NCI-H2196 treated with DMSO at 0.1 percent for 48 hours (cell line): ENCODE measurements at regions not wholly inside any gene's neighbourhood (a gene's known extent, or its start where the extent isn't known, plus 50 kb on each side); places are given as distances from the start of the nearest gene placed in this dataset.
"Not testable (repeated sequence)": the region's sequence is repeated elsewhere in the genome, so short reads cannot be mapped to it uniquely, and the experiment has no call there.

Source experiments
- DNase-seq: peaks from one replicate; lab custom pipeline; 2025; ENCODE audit not compliant: unreplicated experiment; lab: John Stamatoyannopoulos, UW

- DNase-seq, result no peak
These were observed 102.3 kb downstream of the ZFY start for GRCh38 chrY:3037471-3037870.

DNA sequence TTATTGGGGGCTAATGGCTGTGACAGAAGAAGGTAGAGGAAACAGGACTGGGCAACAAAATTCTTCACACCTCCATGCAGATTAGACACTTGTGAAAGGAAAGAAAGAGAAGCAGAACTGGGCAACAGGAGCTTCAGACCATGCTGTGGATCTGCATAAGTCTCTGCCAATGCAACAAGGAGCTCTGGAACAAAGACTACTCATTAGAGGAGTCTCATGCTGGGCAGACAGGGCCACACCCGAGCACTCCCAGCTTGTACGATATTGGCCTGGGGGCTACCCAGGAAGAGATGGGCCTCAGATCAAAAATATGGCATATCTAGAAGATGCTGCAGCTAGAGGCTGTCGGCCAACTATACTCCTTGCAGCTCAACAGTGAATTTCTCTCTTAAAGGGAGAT lies 105.2 kb downstream of the ZFY start:
- DNase-seq, result no peak

DNA sequence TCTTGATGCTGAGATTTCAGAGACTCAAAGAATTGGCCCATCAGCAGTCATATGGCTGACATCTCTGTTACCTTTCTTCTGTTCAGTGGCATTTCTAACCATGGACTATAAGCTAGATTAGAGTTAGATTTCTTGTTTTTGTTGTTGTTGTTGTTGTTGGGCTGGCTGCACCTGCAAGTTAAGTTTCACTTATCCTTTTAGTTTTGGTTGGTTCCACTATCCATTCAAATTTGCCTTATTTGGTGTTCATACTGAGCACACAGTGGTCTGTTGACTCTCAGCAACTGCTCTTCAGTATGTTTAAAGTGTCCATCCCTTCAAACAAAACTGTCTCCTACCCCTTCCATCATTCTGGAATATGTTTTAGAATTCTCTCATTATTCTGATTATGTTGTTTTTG lies 106.8 kb downstream of the ZFY start:
- no peak for DNase-seq

DNA sequence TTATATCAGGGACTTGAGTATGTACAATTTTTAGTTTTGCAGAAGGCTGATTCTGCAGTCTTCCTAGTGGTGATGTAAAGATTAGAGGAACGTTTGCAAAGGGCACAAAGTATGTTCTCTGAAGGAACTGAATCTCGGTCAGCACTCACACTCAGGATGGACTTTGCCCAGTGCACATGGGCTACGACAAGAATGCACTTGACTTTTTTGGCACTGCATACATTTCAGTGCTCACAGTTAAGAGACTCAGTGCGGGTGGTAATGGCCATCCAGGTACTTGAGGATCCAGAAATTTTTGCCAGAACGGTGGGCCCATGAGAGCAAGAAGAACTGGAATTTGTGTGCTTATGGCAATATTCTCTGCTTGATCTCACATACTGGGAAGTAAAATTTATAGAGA lies 107.7 kb downstream of the ZFY start:
- DNase-seq, result no peak

DNA sequence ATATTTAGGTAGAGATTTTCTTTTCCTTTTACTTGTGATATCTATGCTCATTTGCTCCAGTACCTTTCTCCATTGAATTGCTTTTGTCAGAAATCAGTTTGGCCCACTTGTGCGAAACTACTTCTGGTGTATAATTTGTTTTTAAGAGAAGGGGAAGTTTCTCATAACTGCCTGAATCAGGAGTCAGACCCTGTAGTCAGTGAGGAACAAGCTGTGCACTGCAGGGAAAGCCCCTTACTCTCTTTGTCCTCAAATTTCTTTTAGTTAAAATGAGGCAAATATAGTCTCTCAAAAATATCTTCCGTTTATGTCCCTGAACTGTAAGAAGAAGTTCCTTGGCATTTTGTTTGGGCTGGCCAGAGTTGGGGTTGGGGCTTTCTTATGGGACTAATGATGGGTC lies 109.9 kb downstream of the ZFY start:
- no peak for DNase-seq

GRCh38 chrY:3055496-3055895 lies 120.3 kb downstream of the ZFY start:
- not testable (repeated sequence) for DNase-seq

- not testable (repeated sequence) for DNase-seq
These were observed 123.2 kb downstream of the ZFY start for GRCh38 chrY:3058342-3058741.

- not testable (repeated sequence) for DNase-seq
These were observed 125.5 kb downstream of the ZFY start for GRCh38 chrY:3060671-3061070.

DNA sequence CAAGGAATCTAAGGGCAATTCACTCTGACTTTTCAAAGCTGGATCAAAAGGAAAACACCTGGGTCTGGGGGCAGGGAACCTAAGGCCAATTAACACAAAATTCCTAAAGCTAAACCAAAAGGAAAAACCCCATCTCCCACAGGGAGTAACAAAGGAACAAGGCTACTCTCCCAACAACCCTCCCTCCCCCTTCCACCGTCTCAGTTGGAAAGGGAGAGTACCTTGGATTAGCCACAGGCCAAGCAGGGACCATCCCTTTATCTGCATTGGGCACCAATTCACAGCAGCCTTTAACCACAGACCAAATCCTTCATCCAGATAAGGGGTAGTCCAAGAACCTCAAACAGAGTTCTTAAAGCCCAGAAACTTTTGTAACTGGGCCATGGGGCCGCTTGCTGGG lies 153.0 kb downstream of the ZFY start:
- DNase-seq, result not testable (repeated sequence)

DNA sequence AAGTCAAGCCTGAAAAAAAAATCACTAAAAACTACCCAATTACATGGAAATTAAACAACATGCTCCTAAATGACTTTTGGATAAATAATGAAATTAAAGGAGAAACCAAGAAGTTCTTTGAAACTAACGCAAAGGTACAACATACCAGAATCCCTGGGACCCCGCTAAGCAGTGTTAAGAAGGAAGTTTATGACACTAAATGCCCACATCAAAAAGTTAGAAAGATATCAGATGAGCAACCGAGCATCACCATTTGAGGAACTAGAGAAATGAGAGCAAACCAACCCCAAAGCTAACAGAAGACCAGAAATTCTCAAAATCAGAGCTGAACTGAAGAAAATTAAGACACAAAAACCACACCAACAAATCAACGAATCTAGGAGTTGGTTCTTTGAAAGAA lies 173.5 kb downstream of the ZFY start:
- DNase-seq, result not testable (repeated sequence)

- not testable (repeated sequence) for DNase-seq
These were observed 185.1 kb downstream of the ZFY start for GRCh38 chrY:3120234-3120633.

GRCh38 chrY:3120716-3121115 lies 185.5 kb downstream of the ZFY start:
- DNase-seq, result not testable (repeated sequence)

GRCh38 chrY:3123482-3123881 lies 188.3 kb downstream of the ZFY start:
- not testable (repeated sequence) for DNase-seq

GRCh38 chrY:3171074-3171473 lies 235.9 kb downstream of the ZFY start:
- not testable (repeated sequence) for DNase-seq

GRCh38 chrY:3195035-3195434 lies 259.9 kb downstream of the ZFY start:
- not testable (repeated sequence) for DNase-seq

GRCh38 chrY:3202287-3202686 lies 267.1 kb downstream of the ZFY start:
- not testable (repeated sequence) for DNase-seq

GRCh38 chrY:3206733-3207132 lies 271.6 kb downstream of the ZFY start:
- DNase-seq, result not testable (repeated sequence)

DNA sequence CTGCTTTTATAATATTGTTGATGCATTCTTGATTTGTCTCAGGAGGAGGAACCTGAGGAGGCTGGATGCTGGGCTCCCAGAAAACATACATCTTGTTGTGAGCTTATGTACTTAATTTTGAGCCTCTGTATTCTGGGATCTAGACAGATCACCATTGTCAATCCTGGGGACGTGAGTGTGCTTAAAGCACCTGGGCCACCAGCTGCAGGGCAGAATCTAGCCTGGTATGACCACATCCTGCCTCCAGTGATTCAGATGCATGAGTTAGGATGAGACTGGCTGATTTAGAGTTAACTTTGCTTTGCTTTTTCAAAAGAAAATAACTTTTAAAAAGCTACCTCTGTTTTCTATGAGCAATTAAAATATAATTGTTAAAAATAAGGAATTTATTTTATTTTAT lies 278.0 kb downstream of the ZFY start:
- DNase-seq, result not testable (repeated sequence)

- not testable (repeated sequence) for DNase-seq
These were observed 283.0 kb downstream of the ZFY start for GRCh38 chrY:3218134-3218533.

DNA sequence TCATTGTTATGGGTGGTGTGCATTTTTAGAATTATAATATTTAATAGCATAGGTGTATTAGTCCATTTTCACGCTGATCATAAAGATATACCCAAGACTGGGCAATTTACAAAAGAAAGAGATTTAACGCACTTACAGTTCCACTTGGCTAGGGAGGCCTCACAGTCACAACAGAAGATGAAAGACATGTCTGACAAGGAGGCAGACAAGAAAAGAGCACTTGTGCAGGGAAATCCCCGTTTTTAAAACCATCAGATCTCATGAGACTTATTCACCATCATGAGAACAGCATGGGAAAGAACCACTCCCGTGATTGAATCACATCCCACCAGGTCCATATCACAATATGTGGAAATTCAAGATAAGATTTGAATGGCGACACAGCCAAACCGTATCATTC lies 283.4 kb downstream of the ZFY start:
- not testable (repeated sequence) for DNase-seq

GRCh38 chrY:3262911-3263310 lies 316.0 kb upstream of the TGIF2LY start:
- DNase-seq, result not testable (repeated sequence)

DNA sequence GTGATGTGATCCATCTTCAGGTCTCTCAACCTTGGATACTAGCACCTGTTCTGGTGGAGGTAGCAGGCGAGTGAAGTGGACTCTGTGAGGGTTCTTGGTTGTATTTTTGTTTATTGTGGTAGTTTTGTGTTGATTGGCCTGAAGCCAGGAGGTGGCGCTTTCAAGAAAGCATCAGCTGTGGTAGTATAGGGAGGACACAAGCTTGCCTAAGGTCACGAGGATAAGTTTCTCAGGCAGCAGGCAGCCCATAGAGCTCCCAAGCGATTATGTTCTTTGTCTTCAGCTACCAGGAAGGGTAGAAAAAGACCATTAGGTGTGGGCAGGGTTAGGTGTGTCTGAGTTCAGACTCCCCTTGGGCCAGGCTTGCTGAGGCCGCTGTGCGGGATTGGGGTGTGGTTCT lies 290.8 kb upstream of the TGIF2LY start:
- not testable (repeated sequence) for DNase-seq

DNA sequence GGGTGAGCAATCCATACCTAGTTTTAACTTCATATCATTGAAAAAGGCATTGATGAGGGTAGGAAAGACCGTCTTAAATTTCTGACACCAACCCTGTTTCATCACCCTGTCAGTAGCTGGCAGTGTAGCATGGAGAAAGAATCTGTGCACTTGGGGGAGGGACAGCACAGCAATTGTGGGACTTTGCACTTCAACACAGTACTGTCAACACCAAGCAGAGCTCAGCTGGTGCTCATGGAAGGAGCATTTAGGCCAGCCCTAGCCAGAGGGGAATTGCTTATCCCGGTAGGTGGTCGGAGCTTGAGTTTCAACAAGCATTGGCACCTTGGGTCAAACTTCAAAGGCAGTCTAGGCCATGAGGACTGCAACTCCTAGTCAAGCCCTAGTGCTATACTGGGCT lies 281.6 kb upstream of the TGIF2LY start:
- DNase-seq, result not testable (repeated sequence)

GRCh38 chrY:3319988-3320387 lies 258.9 kb upstream of the TGIF2LY start:
- DNase-seq, result not testable (repeated sequence)
